WTC11 (cell line): ENCODE measurements at regions not wholly inside any gene's neighbourhood (a gene's known extent, or its start where the extent isn't known, plus 50 kb on each side); places are given as distances from the start of the nearest gene placed in this dataset.

Source experiments
- FOXJ3 ChIP-seq: sonication (generic); formaldehyde crosslinking; IDR thresholded peaks from 2 replicates; pipeline ENCODE4 v1.9.0; 2021; ENCODE audit warnings: missing genetic modification reagents, mild to moderate bottlenecking, borderline replicate concordance
- GABPB1 ChIP-seq: sonication (generic); formaldehyde crosslinking; IDR thresholded peaks from 2 replicates; pipeline ENCODE4 v1.8.1; 2023; ENCODE audit warnings: mild to moderate bottlenecking, missing genetic modification reagents
- PRRX2 ChIP-seq: fragments of 250-450 bp; sonication (Bioruptor Pico); IDR thresholded peaks from 2 replicates; pipeline ENCODE4 v1.8.0; 2021; ENCODE audit warnings: mild to moderate bottlenecking
- TCF7 ChIP-seq: sonication (generic); formaldehyde crosslinking; IDR thresholded peaks from 2 replicates; pipeline ENCODE4 v1.8.0; 2022; ENCODE audit warnings: mild to moderate bottlenecking, low read depth, missing genetic modification reagents, moderate library complexity
- TEAD4 ChIP-seq: sonication (generic); formaldehyde crosslinking; IDR thresholded peaks from 2 replicates; pipeline ENCODE4 v1.8.0; 2022; ENCODE audit warnings: mild to moderate bottlenecking, missing genetic modification reagents
- TF ChIP-seq, protein P1 (sequence below): sonication (generic); formaldehyde crosslinking; IDR thresholded peaks from 2 replicates; pipeline ENCODE4 v1.8.1; 2022; ENCODE audit warnings: missing genetic modification reagents, borderline replicate concordance
- TF ChIP-seq, protein P2 (sequence below): fragments of 200-600 bp; IDR thresholded peaks from 2 replicates; pipeline ENCODE4 v1.8.0; 2022; ENCODE audit warnings: antibody characterized with exemption
- TF ChIP-seq, protein P3 (sequence below): sonication (generic); formaldehyde crosslinking; conservative IDR thresholded peaks from 2 replicates; pipeline ENCODE4 v1.8.1; 2022; ENCODE audit warnings: mild to moderate bottlenecking, missing genetic modification reagents
- TF ChIP-seq, protein P4 (sequence below): sonication (generic); formaldehyde crosslinking; IDR thresholded peaks from 2 replicates; pipeline ENCODE4 v1.8.1; 2023; ENCODE audit warnings: mild to moderate bottlenecking, missing genetic modification reagents, borderline replicate concordance

DNA sequence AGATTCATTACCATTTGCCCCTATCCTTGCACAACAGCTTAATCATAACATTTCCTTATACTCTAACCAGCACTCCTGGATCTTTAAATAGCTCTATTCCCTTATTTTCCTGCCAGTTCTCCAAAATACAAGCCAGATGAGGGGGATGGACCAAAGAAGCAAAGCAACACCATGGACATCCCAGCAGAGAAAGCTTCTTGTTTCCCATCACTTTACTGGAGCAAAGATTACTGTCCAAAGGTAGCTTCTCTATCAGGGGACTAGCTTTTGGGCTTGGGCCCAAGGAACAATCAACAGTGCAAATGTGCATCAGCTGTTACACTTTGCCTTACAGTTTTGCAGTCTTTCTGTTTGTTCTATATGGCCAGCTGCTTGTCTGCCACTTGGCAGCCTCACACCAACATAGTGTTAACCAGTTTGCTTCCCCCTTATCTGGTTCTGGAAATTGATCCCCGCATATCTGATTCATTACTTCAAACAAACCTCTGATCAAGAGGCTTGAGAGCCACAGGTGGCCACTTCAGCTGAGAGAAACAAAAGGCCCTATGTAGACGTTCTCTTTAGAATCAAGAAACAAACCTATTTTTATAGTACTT, 814.3 kb downstream of the METTL15 start:
- no peak for TF ChIP-seq PRRX2 (CRISPR knock-in tag)
- TF ChIP-seq, protein P1, sequence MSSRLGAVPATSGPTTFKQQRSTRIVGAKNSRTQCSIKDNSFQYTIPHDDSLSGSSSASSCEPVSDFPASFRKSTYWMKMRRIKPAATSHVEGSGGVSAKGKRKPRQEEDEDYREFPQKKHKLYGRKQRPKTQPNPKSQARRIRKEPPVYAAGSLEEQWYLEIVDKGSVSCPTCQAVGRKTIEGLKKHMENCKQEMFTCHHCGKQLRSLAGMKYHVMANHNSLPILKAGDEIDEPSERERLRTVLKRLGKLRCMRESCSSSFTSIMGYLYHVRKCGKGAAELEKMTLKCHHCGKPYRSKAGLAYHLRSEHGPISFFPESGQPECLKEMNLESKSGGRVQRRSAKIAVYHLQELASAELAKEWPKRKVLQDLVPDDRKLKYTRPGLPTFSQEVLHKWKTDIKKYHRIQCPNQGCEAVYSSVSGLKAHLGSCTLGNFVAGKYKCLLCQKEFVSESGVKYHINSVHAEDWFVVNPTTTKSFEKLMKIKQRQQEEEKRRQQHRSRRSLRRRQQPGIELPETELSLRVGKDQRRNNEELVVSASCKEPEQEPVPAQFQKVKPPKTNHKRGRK (CRISPR knock-in tag), result no peak
- TF ChIP-seq FOXJ3 (CRISPR knock-in tag), result no peak
- TF ChIP-seq, protein P2, sequence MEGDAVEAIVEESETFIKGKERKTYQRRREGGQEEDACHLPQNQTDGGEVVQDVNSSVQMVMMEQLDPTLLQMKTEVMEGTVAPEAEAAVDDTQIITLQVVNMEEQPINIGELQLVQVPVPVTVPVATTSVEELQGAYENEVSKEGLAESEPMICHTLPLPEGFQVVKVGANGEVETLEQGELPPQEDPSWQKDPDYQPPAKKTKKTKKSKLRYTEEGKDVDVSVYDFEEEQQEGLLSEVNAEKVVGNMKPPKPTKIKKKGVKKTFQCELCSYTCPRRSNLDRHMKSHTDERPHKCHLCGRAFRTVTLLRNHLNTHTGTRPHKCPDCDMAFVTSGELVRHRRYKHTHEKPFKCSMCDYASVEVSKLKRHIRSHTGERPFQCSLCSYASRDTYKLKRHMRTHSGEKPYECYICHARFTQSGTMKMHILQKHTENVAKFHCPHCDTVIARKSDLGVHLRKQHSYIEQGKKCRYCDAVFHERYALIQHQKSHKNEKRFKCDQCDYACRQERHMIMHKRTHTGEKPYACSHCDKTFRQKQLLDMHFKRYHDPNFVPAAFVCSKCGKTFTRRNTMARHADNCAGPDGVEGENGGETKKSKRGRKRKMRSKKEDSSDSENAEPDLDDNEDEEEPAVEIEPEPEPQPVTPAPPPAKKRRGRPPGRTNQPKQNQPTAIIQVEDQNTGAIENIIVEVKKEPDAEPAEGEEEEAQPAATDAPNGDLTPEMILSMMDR, result no peak
- TF ChIP-seq GABPB1 (CRISPR knock-in tag), result no peak
- TF ChIP-seq TEAD4 (CRISPR knock-in tag), result no peak
- no peak for TF ChIP-seq TCF7
- TF ChIP-seq, protein P3, sequence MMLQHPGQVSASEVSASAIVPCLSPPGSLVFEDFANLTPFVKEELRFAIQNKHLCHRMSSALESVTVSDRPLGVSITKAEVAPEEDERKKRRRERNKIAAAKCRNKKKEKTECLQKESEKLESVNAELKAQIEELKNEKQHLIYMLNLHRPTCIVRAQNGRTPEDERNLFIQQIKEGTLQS, result no peak
- TF ChIP-seq, protein P4, sequence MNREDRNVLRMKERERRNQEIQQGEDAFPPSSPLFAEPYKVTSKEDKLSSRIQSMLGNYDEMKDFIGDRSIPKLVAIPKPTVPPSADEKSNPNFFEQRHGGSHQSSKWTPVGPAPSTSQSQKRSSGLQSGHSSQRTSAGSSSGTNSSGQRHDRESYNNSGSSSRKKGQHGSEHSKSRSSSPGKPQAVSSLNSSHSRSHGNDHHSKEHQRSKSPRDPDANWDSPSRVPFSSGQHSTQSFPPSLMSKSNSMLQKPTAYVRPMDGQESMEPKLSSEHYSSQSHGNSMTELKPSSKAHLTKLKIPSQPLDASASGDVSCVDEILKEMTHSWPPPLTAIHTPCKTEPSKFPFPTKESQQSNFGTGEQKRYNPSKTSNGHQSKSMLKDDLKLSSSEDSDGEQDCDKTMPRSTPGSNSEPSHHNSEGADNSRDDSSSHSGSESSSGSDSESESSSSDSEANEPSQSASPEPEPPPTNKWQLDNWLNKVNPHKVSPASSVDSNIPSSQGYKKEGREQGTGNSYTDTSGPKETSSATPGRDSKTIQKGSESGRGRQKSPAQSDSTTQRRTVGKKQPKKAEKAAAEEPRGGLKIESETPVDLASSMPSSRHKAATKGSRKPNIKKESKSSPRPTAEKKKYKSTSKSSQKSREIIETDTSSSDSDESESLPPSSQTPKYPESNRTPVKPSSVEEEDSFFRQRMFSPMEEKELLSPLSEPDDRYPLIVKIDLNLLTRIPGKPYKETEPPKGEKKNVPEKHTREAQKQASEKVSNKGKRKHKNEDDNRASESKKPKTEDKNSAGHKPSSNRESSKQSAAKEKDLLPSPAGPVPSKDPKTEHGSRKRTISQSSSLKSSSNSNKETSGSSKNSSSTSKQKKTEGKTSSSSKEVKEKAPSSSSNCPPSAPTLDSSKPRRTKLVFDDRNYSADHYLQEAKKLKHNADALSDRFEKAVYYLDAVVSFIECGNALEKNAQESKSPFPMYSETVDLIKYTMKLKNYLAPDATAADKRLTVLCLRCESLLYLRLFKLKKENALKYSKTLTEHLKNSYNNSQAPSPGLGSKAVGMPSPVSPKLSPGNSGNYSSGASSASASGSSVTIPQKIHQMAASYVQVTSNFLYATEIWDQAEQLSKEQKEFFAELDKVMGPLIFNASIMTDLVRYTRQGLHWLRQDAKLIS, result no peak
